WTC11 (cell line): ENCODE measurements at regions not wholly inside any gene's neighbourhood (a gene's known extent, or its start where the extent isn't known, plus 50 kb on each side); places are given as distances from the start of the nearest gene placed in this dataset.
"Not testable (repeated sequence)": the region's sequence is repeated elsewhere in the genome, so short reads cannot be mapped to it uniquely, and the experiment has no call there.

Source experiments
- CBFB ChIP-seq: sonication (generic); formaldehyde crosslinking; IDR thresholded peaks from 2 replicates; pipeline ENCODE4 v1.8.1; 2022; ENCODE audit warnings: mild to moderate bottlenecking, low read depth, missing genetic modification reagents
- CREM ChIP-seq: sonication (generic); formaldehyde crosslinking; IDR thresholded peaks from 2 replicates; pipeline ENCODE4 v1.8.1; 2022; ENCODE audit warnings: mild to moderate bottlenecking, missing genetic modification reagents, moderate library complexity
- EMX1 ChIP-seq: fragments of 250-450 bp; sonication (Bioruptor Pico); IDR thresholded peaks from 2 replicates; pipeline ENCODE4 v1.8.0; 2021; ENCODE audit warnings: mild to moderate bottlenecking
- ETV6 ChIP-seq: sonication (generic); formaldehyde crosslinking; IDR thresholded peaks from 2 replicates; pipeline ENCODE4 v1.8.1; 2022; ENCODE audit warnings: mild to moderate bottlenecking, missing genetic modification reagents
- FOXJ3 ChIP-seq: sonication (generic); formaldehyde crosslinking; IDR thresholded peaks from 2 replicates; pipeline ENCODE4 v1.9.0; 2021; ENCODE audit warnings: missing genetic modification reagents, mild to moderate bottlenecking, borderline replicate concordance
- JUN ChIP-seq: sonication (generic); formaldehyde crosslinking; IDR thresholded peaks from 2 replicates; pipeline ENCODE4 v1.8.0; 2023; ENCODE audit warnings: mild to moderate bottlenecking, missing genetic modification reagents
- NR2C2 ChIP-seq: sonication (generic); formaldehyde crosslinking; IDR thresholded peaks from 2 replicates; pipeline ENCODE4 v1.8.0; 2022; ENCODE audit warnings: mild to moderate bottlenecking, missing genetic modification reagents
- TEAD1 ChIP-seq: sonication (generic); formaldehyde crosslinking; IDR thresholded peaks from 2 replicates; pipeline ENCODE4 v1.8.0; 2022; ENCODE audit warnings: mild to moderate bottlenecking, missing genetic modification reagents
- TEAD4 ChIP-seq: sonication (generic); formaldehyde crosslinking; IDR thresholded peaks from 2 replicates; pipeline ENCODE4 v1.8.0; 2022; ENCODE audit warnings: mild to moderate bottlenecking, missing genetic modification reagents
- ZNF138 ChIP-seq: sonication (generic); formaldehyde crosslinking; conservative IDR thresholded peaks from 2 replicates; pipeline ENCODE4 v1.8.1; 2022; ENCODE audit warnings: mild to moderate bottlenecking, moderate library complexity, missing genetic modification reagents
- TF ChIP-seq, protein P1 (sequence below): fragments of 200-600 bp; IDR thresholded peaks from 2 replicates; pipeline ENCODE4 v1.8.0; 2022; ENCODE audit warnings: antibody characterized with exemption
- TF ChIP-seq, protein P2 (sequence below): sonication (generic); formaldehyde crosslinking; IDR thresholded peaks from 2 replicates; pipeline ENCODE4 v1.8.0; 2022; ENCODE audit warnings: mild to moderate bottlenecking, missing genetic modification reagents
- TF ChIP-seq, protein P3 (sequence below): sonication (generic); formaldehyde crosslinking; IDR thresholded peaks from 2 replicates; pipeline ENCODE4 v1.8.0; 2022; ENCODE audit warnings: mild to moderate bottlenecking, missing genetic modification reagents
- TF ChIP-seq, protein P4 (sequence below): sonication (generic); formaldehyde crosslinking; conservative IDR thresholded peaks from 2 replicates; pipeline ENCODE4 v1.8.1; 2022; ENCODE audit warnings: mild to moderate bottlenecking, missing genetic modification reagents

DNA sequence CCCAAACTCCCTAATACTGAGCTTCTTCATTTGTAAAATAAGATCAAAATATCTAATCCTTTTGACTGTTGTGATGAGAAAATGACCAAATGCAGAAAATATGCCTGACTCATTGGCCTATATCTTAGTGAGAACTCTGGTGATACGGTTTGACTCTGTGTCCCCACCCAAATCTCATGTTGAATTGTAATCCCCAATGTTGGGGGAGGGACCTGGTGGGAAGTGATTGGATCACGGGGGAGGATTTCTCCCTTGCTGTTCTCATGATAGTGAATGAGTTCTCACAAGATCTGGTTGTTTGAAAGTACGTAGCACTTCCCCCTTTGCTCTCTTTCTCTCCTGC, 131.4 kb downstream of the ASB7 start:
- not testable (repeated sequence) for TF ChIP-seq CREM, FOXJ3, TEAD4, ETV6, TEAD1, NR2C2, ZNF138, JUN, CBFB, EMX1 (CRISPR knock-in tag)
- TF ChIP-seq, protein P1, sequence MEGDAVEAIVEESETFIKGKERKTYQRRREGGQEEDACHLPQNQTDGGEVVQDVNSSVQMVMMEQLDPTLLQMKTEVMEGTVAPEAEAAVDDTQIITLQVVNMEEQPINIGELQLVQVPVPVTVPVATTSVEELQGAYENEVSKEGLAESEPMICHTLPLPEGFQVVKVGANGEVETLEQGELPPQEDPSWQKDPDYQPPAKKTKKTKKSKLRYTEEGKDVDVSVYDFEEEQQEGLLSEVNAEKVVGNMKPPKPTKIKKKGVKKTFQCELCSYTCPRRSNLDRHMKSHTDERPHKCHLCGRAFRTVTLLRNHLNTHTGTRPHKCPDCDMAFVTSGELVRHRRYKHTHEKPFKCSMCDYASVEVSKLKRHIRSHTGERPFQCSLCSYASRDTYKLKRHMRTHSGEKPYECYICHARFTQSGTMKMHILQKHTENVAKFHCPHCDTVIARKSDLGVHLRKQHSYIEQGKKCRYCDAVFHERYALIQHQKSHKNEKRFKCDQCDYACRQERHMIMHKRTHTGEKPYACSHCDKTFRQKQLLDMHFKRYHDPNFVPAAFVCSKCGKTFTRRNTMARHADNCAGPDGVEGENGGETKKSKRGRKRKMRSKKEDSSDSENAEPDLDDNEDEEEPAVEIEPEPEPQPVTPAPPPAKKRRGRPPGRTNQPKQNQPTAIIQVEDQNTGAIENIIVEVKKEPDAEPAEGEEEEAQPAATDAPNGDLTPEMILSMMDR = not testable (repeated sequence)
- TF ChIP-seq, protein P2, sequence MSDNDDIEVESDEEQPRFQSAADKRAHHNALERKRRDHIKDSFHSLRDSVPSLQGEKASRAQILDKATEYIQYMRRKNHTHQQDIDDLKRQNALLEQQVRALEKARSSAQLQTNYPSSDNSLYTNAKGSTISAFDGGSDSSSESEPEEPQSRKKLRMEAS = not testable (repeated sequence)
- TF ChIP-seq, protein P3, sequence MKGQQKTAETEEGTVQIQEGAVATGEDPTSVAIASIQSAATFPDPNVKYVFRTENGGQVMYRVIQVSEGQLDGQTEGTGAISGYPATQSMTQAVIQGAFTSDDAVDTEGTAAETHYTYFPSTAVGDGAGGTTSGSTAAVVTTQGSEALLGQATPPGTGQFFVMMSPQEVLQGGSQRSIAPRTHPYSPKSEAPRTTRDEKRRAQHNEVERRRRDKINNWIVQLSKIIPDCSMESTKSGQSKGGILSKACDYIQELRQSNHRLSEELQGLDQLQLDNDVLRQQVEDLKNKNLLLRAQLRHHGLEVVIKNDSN (CRISPR knock-in tag) = not testable (repeated sequence)
- TF ChIP-seq, protein P4, sequence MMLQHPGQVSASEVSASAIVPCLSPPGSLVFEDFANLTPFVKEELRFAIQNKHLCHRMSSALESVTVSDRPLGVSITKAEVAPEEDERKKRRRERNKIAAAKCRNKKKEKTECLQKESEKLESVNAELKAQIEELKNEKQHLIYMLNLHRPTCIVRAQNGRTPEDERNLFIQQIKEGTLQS (CRISPR knock-in tag) = not testable (repeated sequence)
